Mesenteric fat pad (tissue), 1 donor: ENCODE measurements at regions not wholly inside any gene's neighbourhood (a gene's known extent, or its start where the extent isn't known, plus 50 kb on each side); places are given as distances from the start of the nearest gene placed in this dataset.

Source experiments
- DNase-seq: peaks from one replicate; pipeline ENCODE4 v3.0.0-alpha.2; 2020; ENCODE audit warnings: low spot score
- donor health status: DM: yes; HTN: yes; CAD: no.

DNA sequence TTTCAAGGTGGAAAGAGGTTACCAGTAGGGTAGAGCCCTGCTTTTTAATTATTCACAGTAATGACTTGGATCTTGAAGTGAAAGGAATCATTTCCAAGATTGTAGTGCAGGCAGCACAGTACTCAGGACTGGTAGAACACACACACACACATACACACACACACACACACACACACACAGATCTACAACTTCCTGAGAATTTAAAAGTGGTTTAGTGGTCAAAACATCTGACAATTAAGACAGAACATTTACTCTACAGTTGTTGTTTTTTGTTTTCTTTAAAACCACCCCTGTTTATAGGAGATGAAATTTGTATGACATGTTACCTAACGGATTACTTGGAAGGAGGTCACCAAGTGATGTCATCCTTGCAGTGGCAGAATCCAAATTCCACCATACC, 146.7 kb upstream of the VRK2 start:
- DNase-seq, result no peak

DNA sequence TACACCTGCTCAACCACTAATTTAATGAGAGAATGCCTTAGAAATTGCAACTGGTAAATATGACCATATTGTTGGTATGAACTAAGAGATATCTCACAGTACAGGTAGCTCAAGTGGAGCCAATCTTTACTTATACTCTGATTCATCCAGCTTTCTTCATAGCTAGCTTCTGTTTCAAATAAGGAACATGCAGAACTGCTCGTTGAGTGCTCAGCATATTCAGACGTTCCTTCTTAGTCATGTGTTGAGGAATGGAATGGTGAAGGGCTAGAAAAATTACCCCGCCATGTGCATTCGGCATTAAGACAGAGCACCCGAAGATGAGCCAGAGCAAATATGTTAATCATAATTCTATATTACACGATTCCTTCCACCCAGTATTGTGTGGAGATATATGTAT, 144.0 kb upstream of the VRK2 start:
- no peak for DNase-seq

DNA sequence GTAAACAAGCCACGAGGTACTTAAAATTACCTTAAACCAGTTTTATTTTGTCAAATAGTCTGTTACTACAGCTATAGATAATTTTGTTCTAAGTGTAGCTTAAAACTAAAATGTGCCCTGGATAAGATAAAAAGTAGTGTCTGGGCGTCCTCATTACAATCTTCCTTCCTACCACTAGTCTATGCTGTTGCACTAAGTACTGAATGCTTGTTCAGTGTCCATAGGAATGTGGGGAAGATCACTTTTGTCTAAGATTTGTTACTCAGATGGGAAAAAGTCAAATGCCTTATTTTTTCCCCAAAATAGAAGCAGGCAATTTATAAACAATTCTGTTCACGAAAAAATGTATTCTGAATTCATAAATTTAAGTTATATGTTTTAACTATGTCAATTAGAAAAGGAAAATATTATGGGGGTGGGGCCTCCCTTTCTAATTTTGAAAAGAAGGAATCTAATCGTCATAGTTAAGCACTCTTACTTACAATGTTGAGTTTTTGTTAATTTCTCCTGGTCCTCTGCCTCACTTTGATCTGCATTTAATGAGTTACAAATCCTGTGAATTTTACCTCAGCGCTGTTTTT, 140.4 kb upstream of the VRK2 start:
- DNase-seq, result no peak

- no peak for DNase-seq
Observed at GRCh38 chr2:57907411-57907810, 139.2 kb upstream of the VRK2 start.

- no peak for DNase-seq
Observed at GRCh38 chr2:57908736-57909161, 137.9 kb upstream of the VRK2 start.

DNA sequence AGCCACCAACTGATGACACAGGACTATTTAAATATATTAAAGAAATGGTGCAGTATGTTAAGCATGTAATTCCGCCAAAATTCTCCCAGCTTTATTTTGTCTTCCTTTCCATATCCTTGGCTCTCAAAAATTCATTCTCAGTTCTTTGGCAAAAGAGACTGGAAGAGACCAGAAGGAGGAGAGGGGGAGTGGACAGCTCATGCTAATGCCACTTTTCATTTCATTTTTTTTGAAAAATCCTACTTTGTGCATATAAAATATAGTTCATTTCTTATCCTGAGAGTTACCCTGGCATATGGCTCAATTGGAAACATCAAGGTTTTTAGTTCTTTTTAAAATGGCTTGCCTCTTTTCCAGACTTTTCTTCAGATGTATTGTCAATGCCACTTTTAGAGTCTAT, 128.5 kb upstream of the VRK2 start:
- no peak for DNase-seq

GRCh38 chr2:57920342-57920939, 126.2 kb upstream of the VRK2 start:
- DNase-seq, result no peak

GRCh38 chr2:57934659-57935058, 111.9 kb upstream of the VRK2 start:
- DNase-seq, result no peak

- no peak for DNase-seq
Observed at GRCh38 chr2:57936216-57936615, 110.4 kb upstream of the VRK2 start.

DNA sequence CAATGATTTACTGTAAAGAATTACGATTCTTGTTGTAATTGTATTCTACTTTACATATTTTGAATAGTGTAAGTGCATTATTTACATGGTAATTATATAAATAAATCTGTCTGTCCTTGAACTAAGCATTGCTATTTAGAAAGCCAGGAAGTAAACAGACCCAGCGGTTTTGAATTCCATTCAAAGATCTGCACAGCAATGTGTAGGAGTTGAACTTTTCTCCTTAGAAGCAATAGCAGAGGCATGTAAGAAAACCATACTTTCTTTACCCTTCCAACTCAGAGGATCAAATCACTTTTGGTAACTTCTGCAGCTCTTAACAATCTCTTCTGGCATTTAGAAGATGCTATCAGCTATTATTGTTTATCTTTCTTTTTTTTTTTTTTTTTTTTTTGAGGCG, 109.2 kb upstream of the VRK2 start:
- no peak for DNase-seq

- DNase-seq, result no peak
Observed at GRCh38 chr2:57941816-57942215, 104.8 kb upstream of the VRK2 start.

- DNase-seq, result no peak
Observed at GRCh38 chr2:57943315-57943714, 103.3 kb upstream of the VRK2 start.

GRCh38 chr2:57947398-57947797, 99.2 kb upstream of the VRK2 start:
- DNase-seq, result no peak

DNA sequence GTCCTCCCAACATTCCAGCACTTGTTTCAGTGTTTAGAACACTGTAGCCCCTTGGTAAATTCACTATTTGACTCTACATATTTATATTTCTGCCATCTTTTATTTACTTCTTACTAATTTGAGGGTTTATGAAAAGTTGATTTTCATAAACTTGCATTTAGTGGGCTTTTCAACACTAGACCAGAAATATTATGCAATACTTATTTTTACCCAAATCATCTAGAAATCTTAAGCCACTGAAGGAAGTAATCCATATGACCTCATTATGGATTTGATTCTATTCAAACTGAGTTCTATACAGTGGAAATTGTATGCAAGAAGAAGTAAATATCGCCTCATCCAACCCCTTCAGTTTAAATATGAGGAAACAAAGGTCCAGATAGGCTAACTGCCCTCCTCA, 92.6 kb upstream of the VRK2 start:
- DNase-seq, result no peak

DNA sequence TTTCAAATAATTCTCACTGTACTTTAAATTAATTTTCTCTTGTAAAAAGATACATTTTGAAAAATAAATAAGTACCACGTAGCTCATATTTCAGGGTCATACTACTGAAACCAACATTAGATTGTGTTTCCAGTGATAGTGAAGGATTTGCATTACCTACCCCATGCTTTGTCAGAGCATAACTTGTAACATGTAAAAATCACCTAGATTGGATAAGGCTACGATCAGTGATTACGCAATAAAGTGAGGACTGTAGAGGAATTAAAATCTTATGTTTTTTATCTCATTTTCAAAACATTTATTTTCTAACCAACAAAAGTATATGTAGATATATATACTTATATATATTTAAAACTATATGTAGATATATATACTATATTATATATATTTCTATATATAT, 89.4 kb upstream of the VRK2 start:
- no peak for DNase-seq

DNA sequence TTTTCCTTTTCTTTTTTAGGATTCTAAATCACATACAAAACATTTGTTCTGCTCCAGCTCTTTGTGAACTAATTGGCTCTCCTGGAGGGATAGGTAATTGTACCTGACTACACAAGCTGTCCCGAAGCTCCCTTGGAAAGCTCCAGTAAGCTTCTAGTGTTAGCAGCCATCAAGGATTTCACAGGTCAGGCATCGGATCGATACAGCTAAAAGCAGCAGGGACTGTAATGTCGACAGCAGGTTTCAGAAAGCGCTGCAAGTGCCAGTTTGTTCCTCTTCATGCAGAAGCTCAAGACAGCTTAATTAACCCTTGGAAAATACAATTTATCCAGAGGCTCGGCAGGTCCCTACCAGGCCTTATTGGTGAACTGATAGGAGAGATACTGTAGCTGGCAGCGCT, 87.2 kb upstream of the VRK2 start:
- no peak for DNase-seq

DNA sequence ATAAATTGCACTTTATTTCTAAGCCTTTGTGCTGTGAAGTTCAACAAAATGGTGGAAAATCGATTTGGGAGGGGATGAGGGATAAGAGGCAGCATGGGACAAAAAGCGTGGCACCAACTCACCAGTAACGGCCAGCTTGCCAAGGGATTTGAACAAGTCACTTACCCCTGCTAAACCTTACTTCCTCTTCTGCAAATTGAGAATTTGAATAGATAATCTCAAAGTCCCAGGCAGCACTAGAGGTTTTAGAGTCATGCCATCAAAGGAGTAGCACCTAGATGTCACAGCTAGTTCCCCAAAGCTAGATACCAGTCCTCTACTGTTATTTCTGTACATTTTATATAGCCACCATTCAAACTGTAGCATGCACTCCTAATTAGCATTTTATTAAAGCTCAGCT, 83.7 kb upstream of the VRK2 start:
- no peak for DNase-seq

GRCh38 chr2:57965219-57965618, 81.4 kb upstream of the VRK2 start:
- no peak for DNase-seq

DNA sequence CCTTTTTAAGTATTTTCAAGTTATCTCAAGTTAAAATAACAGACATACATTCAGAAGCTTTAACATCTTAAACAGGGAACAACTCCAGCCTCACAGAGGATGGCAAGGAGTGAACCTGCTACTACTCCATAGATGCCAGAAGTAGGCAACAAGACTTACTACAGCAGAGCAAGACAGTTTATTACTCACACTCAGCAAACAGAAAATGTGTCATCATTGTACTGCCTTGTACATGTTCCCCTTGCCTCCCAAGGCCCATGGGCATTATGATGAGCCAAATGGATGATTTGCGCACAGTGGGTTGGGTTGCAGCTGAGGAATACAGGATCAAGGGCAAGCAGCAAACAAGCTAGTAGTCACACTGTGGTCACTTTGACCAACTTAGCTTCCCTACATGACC, 80.6 kb upstream of the VRK2 start:
- no peak for DNase-seq

DNA sequence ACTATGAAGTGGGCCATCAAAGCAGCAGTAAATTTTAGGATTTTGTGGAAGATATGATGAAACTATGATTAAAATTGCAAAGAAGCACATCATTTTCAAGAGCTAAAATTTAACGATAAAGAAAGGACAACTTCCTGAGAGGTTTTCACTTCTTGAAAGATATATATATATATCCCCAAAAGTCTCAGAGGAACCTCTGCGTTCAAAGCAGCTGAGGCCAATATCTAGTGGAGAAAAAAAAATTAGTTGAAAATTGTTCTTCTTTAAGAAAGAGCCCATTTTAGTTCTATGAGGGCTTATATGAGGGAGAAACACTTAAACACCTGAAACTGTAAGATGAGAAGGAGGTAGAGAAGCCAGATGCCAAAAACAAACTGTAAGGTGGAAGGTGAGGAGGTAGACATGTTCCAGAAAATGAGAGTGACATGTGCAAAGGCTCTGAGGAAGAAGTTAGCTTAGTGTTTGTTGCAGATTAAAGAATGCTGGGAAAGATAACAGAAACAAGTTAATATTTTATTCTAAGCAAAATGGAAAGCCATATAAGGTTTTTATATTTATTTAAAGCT, 72.9 kb upstream of the VRK2 start:
- no peak for DNase-seq

GRCh38 chr2:57979158-57979557, 67.4 kb upstream of the VRK2 start:
- DNase-seq, result no peak

GRCh38 chr2:57981083-57981768, 65.4 kb upstream of the VRK2 start:
- no peak for DNase-seq
